Mammary epithelial cell (primary cell): ENCODE measurements at regions not wholly inside any gene's neighbourhood (a gene's known extent, or its start where the extent isn't known, plus 50 kb on each side); places are given as distances from the start of the nearest gene placed in this dataset.

Source experiments
- EZH2 ChIP-seq: IDR thresholded peaks from 2 replicates; pipeline ENCODE4 v1.6.1; 2012; ENCODE audit warnings: low read length, inconsistent platforms, borderline replicate concordance
- TF ChIP-seq, protein P1 (sequence below), 2 donors: IDR thresholded peaks in 1 of 2; conservative IDR thresholded peaks in 1 of 2; 2 replicates each; pipeline ENCODE4 v1.5.1; 2011 to 2012; ENCODE audit warnings: inconsistent platforms in 2 of 2, low read length in 2 of 2, mild to moderate bottlenecking in 2 of 2, control low read depth in 1 of 2, low read depth in 1 of 2; ENCODE audit not compliant: insufficient read depth in 1 of 2; ENCODE audit errors: extremely low read depth in 1 of 2

DNA sequence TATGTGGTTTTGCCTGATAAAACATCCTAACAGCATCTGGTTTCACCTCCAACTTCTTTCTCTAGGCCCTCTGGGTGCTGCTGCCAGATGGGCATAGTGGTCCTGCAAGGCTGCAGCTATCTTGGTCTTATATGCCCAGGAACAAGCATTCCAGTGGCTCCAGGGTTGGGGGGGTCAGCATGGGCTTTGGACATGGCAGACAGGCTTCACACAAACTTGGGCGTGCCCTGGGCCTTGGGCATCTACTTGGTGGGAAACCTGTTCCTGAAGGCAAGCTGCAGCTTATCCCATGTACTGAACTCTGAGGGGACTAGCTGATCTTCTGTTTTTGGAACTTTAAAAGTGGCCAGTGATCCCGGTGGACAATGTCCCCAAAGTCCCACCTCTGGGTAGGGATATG is 54.9 kb upstream of the ZNF678 start:
- TF ChIP-seq, protein P1, sequence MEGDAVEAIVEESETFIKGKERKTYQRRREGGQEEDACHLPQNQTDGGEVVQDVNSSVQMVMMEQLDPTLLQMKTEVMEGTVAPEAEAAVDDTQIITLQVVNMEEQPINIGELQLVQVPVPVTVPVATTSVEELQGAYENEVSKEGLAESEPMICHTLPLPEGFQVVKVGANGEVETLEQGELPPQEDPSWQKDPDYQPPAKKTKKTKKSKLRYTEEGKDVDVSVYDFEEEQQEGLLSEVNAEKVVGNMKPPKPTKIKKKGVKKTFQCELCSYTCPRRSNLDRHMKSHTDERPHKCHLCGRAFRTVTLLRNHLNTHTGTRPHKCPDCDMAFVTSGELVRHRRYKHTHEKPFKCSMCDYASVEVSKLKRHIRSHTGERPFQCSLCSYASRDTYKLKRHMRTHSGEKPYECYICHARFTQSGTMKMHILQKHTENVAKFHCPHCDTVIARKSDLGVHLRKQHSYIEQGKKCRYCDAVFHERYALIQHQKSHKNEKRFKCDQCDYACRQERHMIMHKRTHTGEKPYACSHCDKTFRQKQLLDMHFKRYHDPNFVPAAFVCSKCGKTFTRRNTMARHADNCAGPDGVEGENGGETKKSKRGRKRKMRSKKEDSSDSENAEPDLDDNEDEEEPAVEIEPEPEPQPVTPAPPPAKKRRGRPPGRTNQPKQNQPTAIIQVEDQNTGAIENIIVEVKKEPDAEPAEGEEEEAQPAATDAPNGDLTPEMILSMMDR (conservative IDR thresholded peaks at IDR 0.05 in 1 of 2, IDR thresholded peaks at IDR 0.05 in 1 of 2; ENCODE audit: extremely low read depth in 1 of 2, insufficient read depth in 1 of 2, low read depth in 1 of 2, low read length in 2 of 2) = no peak
- no peak for TF ChIP-seq EZH2
